ENCODE measurements at regions not wholly inside any gene's neighbourhood (a gene's known extent, or its start where the extent isn't known, plus 50 kb on each side); places are given as distances from the start of the nearest gene placed in this dataset.
A peak's percentile ranks its signal among the peaks of the same experiment; 100 is the strongest.
"Not testable (repeated sequence)": the region's sequence is repeated elsewhere in the genome, so short reads cannot be mapped to it uniquely, and the experiment has no call there.

GRCh38 chr1:192476802-192477298 is 98.7 kb upstream of the RGS1 start:
- no peak for DNase-seq (ENCODE audit: low spot score)

- DNase-seq (ENCODE audit: low spot score) = peak; percentile 65
These were observed 97.9 kb upstream of the RGS1 start for GRCh38 chr1:192477630-192478029.

GRCh38 chr1:192485692-192486436 is 89.7 kb upstream of the RGS1 start:
- DNase-seq (ENCODE audit: low spot score) = no peak

DNA sequence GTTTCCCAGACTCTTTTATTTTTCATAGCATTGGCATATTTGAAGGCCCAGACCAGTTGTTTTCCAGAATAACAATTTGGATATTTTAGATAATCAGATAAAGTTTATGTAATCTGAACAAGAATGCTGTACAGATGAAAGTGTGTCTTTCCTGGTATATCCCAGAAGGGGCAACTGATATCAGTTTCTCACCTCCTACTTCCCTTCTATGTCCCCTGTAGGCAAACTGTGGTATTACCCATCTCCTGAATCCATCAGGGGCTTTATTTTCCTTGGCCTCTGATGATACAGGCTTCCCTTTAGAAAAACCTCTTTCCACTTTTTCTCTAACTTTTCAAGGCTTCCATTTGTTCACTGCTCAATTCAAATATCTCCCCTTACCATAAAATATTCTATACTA is 87.5 kb upstream of the RGS1 start:
- peak; percentile 27 for DNase-seq (ENCODE audit: low spot score)

DNA sequence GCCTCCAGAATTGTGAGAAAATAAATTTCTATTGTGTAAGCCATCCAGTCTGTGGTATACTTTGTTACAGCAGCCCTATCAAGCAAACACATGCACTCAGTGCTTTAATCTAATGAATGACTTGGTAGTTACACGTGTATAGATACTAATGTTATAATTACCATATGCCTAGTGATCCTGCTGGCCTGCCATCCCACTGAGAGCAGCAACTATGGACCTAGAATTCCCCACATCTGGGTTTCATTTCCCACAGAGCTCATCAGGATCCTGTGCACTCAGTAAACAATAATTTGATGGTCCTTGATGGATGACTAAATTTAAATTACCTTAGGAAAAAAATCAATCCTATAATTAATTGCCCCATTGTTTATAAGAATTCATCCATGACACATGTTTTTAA is 86.5 kb upstream of the RGS1 start:
- no peak for DNase-seq (ENCODE audit: low spot score)

DNA sequence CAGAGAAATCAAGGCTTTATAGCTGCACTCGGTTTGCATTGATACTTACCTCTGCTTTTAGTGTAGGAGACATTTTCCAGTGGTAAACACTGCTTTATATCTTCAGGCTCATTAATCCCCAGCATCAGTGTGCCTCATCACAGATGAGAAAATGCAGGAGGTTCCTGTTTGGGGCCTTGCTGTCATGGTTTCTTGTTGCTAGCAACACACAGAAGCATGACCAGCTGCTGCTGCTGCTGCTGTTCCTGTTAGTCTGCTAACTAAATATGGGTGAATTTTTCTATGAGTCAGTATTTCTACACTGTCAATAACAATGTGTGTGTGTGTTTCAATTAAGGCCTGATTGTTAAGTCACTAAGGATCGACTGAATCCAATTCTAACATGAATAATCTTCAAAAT is 85.8 kb upstream of the RGS1 start:
- peak; percentile 56 for DNase-seq (ENCODE audit: low spot score)

GRCh38 chr1:192491804-192492554 is 83.6 kb upstream of the RGS1 start:
- DNase-seq (ENCODE audit: low spot score) = no peak

GRCh38 chr1:192493584-192493983 is 82.0 kb upstream of the RGS1 start:
- DNase-seq (ENCODE audit: low spot score) = no peak

DNA sequence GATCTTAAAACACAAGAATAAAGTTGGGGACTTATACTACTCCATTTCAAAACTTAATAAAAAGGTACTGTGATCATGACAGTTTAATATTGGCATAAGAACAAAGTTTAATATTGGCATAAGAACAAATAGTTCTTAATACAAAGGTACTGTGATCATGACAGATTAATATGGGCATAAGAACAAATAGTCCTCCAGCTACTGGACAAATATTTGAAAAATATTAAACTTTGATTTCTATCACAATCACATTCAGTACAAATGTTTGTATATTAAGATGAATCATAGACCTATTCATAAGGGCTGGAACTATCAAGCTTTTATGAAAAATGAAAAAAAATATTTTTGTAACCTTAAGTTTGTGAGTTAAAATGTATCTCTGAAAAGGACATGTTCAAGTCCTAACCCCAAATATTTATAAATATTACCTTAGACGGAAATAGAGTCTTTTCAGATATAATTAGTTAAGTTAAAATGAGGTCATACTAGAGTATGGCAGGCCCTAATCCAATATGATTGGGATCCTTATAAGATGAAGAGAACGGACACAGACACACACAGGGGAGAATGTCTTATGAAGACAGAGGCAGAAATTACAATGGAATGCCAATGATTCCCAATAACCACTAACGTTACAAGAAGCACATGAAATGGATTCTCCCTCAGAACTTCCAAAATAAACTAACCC is 79.1 kb upstream of the RGS1 start:
- no peak for DNase-seq (ENCODE audit: low spot score)

DNA sequence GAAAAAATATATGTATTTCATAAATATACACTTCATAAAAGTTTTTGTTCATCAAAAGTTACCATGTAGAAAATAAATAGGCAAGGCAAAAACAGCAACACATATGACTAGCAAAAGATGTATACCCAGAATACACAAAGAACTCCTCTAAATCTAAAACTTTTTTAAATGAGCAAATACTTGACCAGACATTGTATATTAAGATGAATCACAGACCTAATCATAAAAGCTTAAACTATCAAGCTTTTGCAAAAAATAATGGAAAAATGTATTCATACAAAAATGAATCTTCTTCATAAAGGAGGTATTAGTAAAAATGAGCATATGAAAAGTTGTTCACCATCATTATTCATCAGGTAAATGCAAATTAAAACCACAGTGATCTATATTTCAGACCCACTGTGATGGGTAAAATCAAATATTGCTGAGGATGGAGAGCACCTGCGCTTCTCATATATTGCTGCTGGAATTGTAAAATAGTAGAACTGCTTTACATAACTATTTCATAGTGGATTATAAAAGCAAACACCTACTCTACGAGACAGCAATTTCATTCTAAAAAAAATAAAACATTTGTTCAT is 78.3 kb upstream of the RGS1 start:
- no peak for DNase-seq (ENCODE audit: low spot score)

DNA sequence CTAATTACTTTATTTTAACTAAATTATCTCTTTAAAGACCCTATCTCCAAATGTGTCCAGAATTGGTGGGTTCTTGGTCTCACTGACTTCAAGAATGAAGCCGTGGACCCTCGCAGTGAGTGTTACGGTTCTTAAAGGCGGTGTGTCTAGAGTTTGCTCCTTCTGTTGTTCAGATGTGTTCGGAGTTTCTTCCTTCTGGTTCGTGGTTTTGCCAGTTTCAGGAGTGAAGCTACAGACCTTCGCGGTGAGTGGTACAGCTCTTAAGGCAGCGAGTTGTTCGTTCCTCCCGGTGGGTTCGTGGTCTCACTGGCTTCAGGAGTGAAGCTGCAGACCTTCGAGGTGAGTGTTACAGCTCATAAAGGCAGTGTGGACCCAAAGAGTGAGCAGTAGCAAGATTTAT is 77.5 kb upstream of the RGS1 start:
- DNase-seq (ENCODE audit: low spot score) = not testable (repeated sequence)

GRCh38 chr1:192499061-192499581 is 76.5 kb upstream of the RGS1 start:
- DNase-seq (ENCODE audit: low spot score) = not testable (repeated sequence)

GRCh38 chr1:192500541-192500940 is 75.0 kb upstream of the RGS1 start:
- DNase-seq (ENCODE audit: low spot score) = not testable (repeated sequence)

DNA sequence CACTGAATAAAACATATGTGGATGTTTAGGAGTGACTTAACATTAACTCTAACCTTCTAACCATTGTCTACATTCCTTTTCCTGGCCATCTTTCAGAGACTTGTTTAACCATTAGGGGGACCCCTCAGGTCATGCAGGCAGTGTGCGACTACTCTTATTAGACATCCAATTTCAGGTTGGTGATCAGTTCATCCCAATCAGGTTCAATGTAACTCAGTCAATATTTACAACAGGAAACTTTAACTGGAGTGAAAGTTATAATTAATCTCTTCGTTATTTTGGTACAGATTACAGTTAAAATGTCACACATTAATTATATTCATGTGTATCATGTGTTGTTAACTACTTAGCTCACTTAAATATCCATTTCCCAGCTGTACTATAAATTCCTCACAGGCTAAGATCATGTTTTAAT is 68.8 kb upstream of the RGS1 start:
- peak; percentile 67 for DNase-seq (ENCODE audit: low spot score)

GRCh38 chr1:192512426-192513162 is 63.0 kb upstream of the RGS1 start:
- no peak for DNase-seq (ENCODE audit: low spot score)

- no peak for DNase-seq (ENCODE audit: low spot score)
These were observed 62.4 kb upstream of the RGS1 start for GRCh38 chr1:192513196-192513595.

DNA sequence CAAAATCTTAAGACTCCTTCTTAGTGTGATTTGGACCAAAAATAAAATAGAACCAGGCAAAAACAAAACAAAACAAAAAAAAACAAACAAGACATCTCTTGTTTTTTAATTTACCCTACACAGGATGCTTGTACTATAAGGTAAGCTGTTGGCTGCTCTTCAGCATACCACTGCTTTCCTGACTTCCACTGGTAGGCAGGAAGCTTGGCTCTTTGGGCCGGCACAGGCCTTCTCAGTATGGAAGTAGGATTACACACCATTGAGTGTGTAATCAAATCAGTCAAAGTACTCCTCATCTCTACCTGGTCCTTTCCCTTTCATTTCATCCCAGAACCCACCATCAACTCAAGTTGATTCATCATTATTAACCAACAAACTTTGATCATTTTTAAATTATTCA is 61.9 kb upstream of the RGS1 start:
- no peak for DNase-seq (ENCODE audit: low spot score)

GRCh38 chr1:192516776-192517297 is 58.7 kb upstream of the RGS1 start:
- DNase-seq (ENCODE audit: low spot score) = peak; percentile 93

DNA sequence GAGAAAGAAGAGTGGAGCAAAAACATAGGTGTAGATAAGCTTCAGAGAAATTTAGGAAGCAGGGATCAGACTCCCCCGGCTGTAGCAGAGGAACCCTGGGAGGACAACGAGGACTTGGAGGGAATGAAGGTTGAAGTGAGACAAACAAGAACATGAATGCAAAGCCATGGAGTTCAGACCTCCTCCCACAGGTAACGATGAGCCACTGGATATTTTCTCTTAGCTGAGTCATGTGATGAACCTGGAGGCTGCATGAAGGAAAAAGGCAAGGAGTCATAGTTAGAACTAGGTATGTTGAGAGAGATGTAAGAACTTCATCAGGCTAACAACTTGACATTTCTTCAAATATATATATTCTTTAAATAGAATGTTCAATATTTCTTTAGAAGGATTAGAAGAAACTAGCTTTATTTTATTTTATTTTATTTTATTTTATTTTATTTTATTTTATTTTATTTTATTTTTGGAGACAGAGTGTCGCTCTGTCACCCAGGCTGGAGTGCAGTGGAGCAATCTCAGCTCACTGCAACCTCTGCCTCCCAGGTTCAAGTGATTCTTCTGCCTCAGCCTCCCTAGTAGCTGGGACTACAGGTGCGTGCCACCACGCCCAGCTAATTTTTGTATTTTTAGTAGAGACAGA is 57.7 kb upstream of the RGS1 start:
- not testable (repeated sequence) for DNase-seq (ENCODE audit: low spot score)

GRCh38 chr1:192518700-192519099 is 56.9 kb upstream of the RGS1 start:
- no peak for DNase-seq (ENCODE audit: low spot score)

DNA sequence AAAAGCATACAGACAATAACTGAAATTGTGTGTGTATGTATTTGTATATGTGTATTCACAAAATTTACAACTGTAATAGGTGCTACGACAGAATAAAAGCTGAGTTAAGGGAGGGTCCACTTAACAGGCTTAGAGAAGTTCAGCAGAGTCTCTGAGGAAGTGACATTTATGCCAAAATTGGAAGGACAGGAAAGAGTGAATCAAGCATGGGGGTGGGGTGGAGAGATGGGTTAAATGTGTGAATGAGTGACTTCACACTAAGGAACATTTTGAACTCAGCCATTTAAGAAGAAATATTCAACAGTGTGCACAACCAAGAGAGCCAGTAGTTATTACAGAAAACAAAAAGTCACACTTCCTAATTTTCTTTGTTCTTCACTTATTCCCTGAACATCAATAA is 53.8 kb upstream of the RGS1 start:
- no peak for DNase-seq (ENCODE audit: low spot score)
